Uterus (tissue), 2 donors: ENCODE measurements at regions not wholly inside any gene's neighbourhood (a gene's known extent, or its start where the extent isn't known, plus 50 kb on each side); places are given as distances from the start of the nearest gene placed in this dataset.

ENCODE experiments used
- CTCF ChIP-seq, 4 experiments: fragments of 200-600 bp in 2 of 4; fragments of 450-650 bp in 2 of 4; sonication (generic) in 2 of 4; IDR thresholded peaks; one replicate each; pipeline ENCODE4 v1.5.1; 2016 to 2019; ENCODE audit warnings: antibody characterized with exemption in 4 of 4, mild to moderate bottlenecking in 2 of 4, moderate library complexity in 1 of 4
- POLR2A ChIP-seq, 2 donors: fragments of 450-650 bp; IDR thresholded peaks; one replicate each; pipeline ENCODE4 v1.6.1; 2016; ENCODE audit warnings: antibody characterized with exemption in 2 of 2, mild to moderate bottlenecking in 1 of 2, moderate library complexity in 1 of 2

DNA sequence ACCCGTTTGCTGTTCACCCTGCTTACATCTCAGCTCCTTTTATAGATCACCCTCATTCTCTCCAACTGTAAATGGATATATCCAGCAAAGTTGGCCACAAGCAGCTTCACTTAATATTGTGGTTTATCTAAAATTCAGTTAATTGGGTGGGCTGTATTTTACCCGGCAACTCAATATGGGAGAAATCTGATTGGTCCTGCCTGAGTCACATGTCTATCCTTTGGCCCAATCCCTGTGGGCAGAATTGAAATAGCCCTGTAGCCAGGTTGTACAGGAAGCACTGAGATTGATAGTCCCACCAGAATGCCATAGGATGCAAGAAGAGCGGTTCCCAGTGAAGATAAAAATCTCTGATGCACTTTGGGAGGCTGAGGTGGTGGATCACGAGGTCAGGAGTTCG, 73.2 kb downstream of the AIPL1 start:
- TF ChIP-seq CTCF (IDR thresholded peaks at IDR 0.05) (no peak), POLR2A (IDR thresholded peaks at IDR 0.05) (no peak)
